Stimulated activated naive B cell treated with anti-CD40 and anti-IgM and Interleukin-4, amounts not matched to agents 10 μg/mL and 1 μg/mL and 100 μg/mL, for 72 hours (primary cell): ENCODE measurements at regions not wholly inside any gene's neighbourhood (a gene's known extent, or its start where the extent isn't known, plus 50 kb on each side); places are given as distances from the start of the nearest gene placed in this dataset.
"Not testable (repeated sequence)": the region's sequence is repeated elsewhere in the genome, so short reads cannot be mapped to it uniquely, and the experiment has no call there.

Source experiments
- ATAC-seq, 2 donors: fragments of 150-1000 bp; cut with Tn5 transposase; replicated peaks; 2 replicates each; pipeline ENCODE4 v1.10.0; 2021; ENCODE audit warnings: moderate library complexity in 1 of 2
- DNase-seq: peaks from one replicate; pipeline ENCODE4 v3.0.0; 2021
- H3K27ac Mint-ChIP-seq: one replicate; pipeline ENCODE4 v1.8.0; 2022; ENCODE audit warnings: mild to moderate bottlenecking, mixed read lengths
- H3K27me3 Mint-ChIP-seq, 2 donors: one replicate each; pipeline ENCODE4 v1.8.0; 2022; ENCODE audit warnings: mixed read lengths in 2 of 2
- H3K36me3 Mint-ChIP-seq, 2 donors: one replicate each; pipeline ENCODE4 v1.8.0; 2022; ENCODE audit warnings: mixed read lengths in 2 of 2, mild to moderate bottlenecking in 1 of 2
- H3K4me1 Mint-ChIP-seq, 2 donors: one replicate each; pipeline ENCODE4 v1.8.0; 2022; ENCODE audit warnings: mixed read lengths in 2 of 2, mild to moderate bottlenecking in 1 of 2
- H3K4me3 Mint-ChIP-seq, 2 donors: one replicate each; pipeline ENCODE4 v1.8.0; 2022; ENCODE audit warnings: mild to moderate bottlenecking in 2 of 2, mixed read lengths in 2 of 2, moderate library complexity in 1 of 2
- H3K9me3 Mint-ChIP-seq, 2 donors: one replicate each; pipeline ENCODE4 v1.8.0; 2022; ENCODE audit warnings: mixed read lengths in 2 of 2, mild to moderate bottlenecking in 1 of 2

- no peak for ATAC-seq
Measured at GRCh38 chr1:185398599-185398998, 81.6 kb upstream of the IVNS1ABP start.

GRCh38 chr1:185398022-185398421 is 81.0 kb upstream of the IVNS1ABP start:
- Mint-ChIP-seq H3K36me3 (no peaks in the 10 kb centered on the region), H3K27ac (no peak overlapping the region), H3K27me3 (peaks cover 4 to 5% of the 10 kb centered on the region in 2 donors), H3K9me3 (no peaks in the 10 kb centered on the region), H3K4me1 (peaks cover 0 to 2% of the 10 kb centered on the region in 2 donors), H3K4me3 (no peak overlapping the region)
- ATAC-seq (no peak), DNase-seq (no peak)

More at GRCh38 chr1:185398599-185398998, 81.6 kb upstream of the IVNS1ABP start:
- Mint-ChIP-seq H3K4me3 (no peak overlapping the region), H3K27me3 (peaks cover 8% of the 10 kb centered on the region in 2 donors), H3K4me1 (peaks cover 0 to 5% of the 10 kb centered on the region in 2 donors), H3K27ac (no peak overlapping the region), H3K9me3 (no peaks in the 10 kb centered on the region), H3K36me3 (no peaks in the 10 kb centered on the region)
- DNase-seq = no peak

- Mint-ChIP-seq H3K4me1 (no peaks in the 10 kb centered on the region), H3K27me3 (no peaks in the 10 kb centered on the region), H3K27ac (no peak overlapping the region), H3K4me3 (no peak overlapping the region), H3K9me3 (no peaks in the 10 kb centered on the region), H3K36me3 (no peaks in the 10 kb centered on the region)
- ATAC-seq (no peak), DNase-seq (no peak)
Measured at GRCh38 chr1:185397183-185397582, 80.1 kb upstream of the IVNS1ABP start.

- ATAC-seq = no peak
- Mint-ChIP-seq H3K27me3 (no peaks in the 10 kb centered on the region), H3K27ac (no peak overlapping the region), H3K4me1 (no peaks in the 10 kb centered on the region), H3K4me3 (no peak overlapping the region), H3K36me3 (no peaks in the 10 kb centered on the region), H3K9me3 (no peaks in the 10 kb centered on the region)
- DNase-seq = no peak
Measured at GRCh38 chr1:185396126-185396525, 79.1 kb upstream of the IVNS1ABP start.

- H3K4me3 Mint-ChIP-seq = no peak overlapping the region
- H3K9me3 Mint-ChIP-seq = no peaks in the 10 kb centered on the region
- no peaks in the 10 kb centered on the region for H3K4me1 Mint-ChIP-seq
- ATAC-seq (no peak), DNase-seq (no peak)
- no peak overlapping the region for H3K27ac Mint-ChIP-seq
- no peaks in the 10 kb centered on the region for H3K36me3 Mint-ChIP-seq
- H3K27me3 Mint-ChIP-seq = no peaks in the 10 kb centered on the region
Measured at GRCh38 chr1:185393815-185394214, 76.8 kb upstream of the IVNS1ABP start.

GRCh38 chr1:185393205-185393604 is 76.2 kb upstream of the IVNS1ABP start:
- Mint-ChIP-seq H3K27ac (no peak overlapping the region), H3K27me3 (no peaks in the 10 kb centered on the region), H3K9me3 (no peaks in the 10 kb centered on the region), H3K36me3 (no peaks in the 10 kb centered on the region), H3K4me1 (no peaks in the 10 kb centered on the region), H3K4me3 (no peak overlapping the region)
- DNase-seq (no peak), ATAC-seq (no peak)

- ATAC-seq (no peak), DNase-seq (no peak)
- no peaks in the 10 kb centered on the region for H3K4me1 Mint-ChIP-seq
- peaks cover 0 to 5% of the 10 kb centered on the region in 2 donors for H3K36me3 Mint-ChIP-seq
- H3K27me3 Mint-ChIP-seq = no peaks in the 10 kb centered on the region
- H3K4me3 Mint-ChIP-seq = no peak overlapping the region
- peaks cover 3 to 4% of the 10 kb centered on the region in 2 donors for H3K9me3 Mint-ChIP-seq
- no peak overlapping the region for H3K27ac Mint-ChIP-seq
Measured at GRCh38 chr1:185388815-185389214, 71.8 kb upstream of the IVNS1ABP start.

- Mint-ChIP-seq H3K36me3 (peaks cover 0 to 5% of the 10 kb centered on the region in 2 donors), H3K27ac (no peak overlapping the region), H3K9me3 (peaks cover 3 to 4% of the 10 kb centered on the region in 2 donors), H3K4me1 (no peaks in the 10 kb centered on the region), H3K4me3 (no peak overlapping the region), H3K27me3 (no peaks in the 10 kb centered on the region)
- no peak for DNase-seq
- ATAC-seq = no peak
Measured at GRCh38 chr1:185388346-185388745, 71.3 kb upstream of the IVNS1ABP start.

- DNase-seq (no peak), ATAC-seq (no peak)
- H3K27ac Mint-ChIP-seq = no peak overlapping the region
- H3K4me1 Mint-ChIP-seq = no peaks in the 10 kb centered on the region
- H3K4me3 Mint-ChIP-seq = no peak overlapping the region
- no peaks in the 10 kb centered on the region for H3K27me3 Mint-ChIP-seq
- H3K36me3 Mint-ChIP-seq = peaks cover 0 to 5% of the 10 kb centered on the region in 2 donors
- peaks cover 3 to 6% of the 10 kb centered on the region in 2 donors for H3K9me3 Mint-ChIP-seq
Measured at GRCh38 chr1:185385991-185386390, 68.9 kb upstream of the IVNS1ABP start.

GRCh38 chr1:185383805-185384204 is 66.8 kb upstream of the IVNS1ABP start:
- H3K4me1 Mint-ChIP-seq, H3K27me3 Mint-ChIP-seq, H3K27ac Mint-ChIP-seq, H3K4me3 Mint-ChIP-seq, H3K36me3 Mint-ChIP-seq, ATAC-seq, DNase-seq, H3K9me3 Mint-ChIP-seq: not testable (repeated sequence)

- DNase-seq (no peak), ATAC-seq (no peak)
- no peak overlapping the region for H3K4me3 Mint-ChIP-seq
- no peak overlapping the region for H3K27ac Mint-ChIP-seq
- peaks cover 3 to 6% of the 10 kb centered on the region in 2 donors for H3K4me1 Mint-ChIP-seq
- H3K9me3 Mint-ChIP-seq = no peaks in the 10 kb centered on the region
- H3K36me3 Mint-ChIP-seq = no peaks in the 10 kb centered on the region
- H3K27me3 Mint-ChIP-seq = no peaks in the 10 kb centered on the region
Measured at GRCh38 chr1:185377831-185378230, 60.8 kb upstream of the IVNS1ABP start.

- H3K27ac Mint-ChIP-seq = no peak overlapping the region
- H3K4me3 Mint-ChIP-seq = no peak overlapping the region
- ATAC-seq (no peak), DNase-seq (no peak)
- no peaks in the 10 kb centered on the region for H3K36me3 Mint-ChIP-seq
- peaks cover 3 to 6% of the 10 kb centered on the region in 2 donors for H3K4me1 Mint-ChIP-seq
- H3K9me3 Mint-ChIP-seq = no peaks in the 10 kb centered on the region
- no peaks in the 10 kb centered on the region for H3K27me3 Mint-ChIP-seq
Measured at GRCh38 chr1:185376840-185377635, 60.0 kb upstream of the IVNS1ABP start.

- no peak overlapping the region for H3K4me3 Mint-ChIP-seq
- ATAC-seq (no peak), DNase-seq (no peak)
- no peaks in the 10 kb centered on the region for H3K36me3 Mint-ChIP-seq
- H3K4me1 Mint-ChIP-seq = peaks cover 3 to 6% of the 10 kb centered on the region in 2 donors
- no peaks in the 10 kb centered on the region for H3K9me3 Mint-ChIP-seq
- no peak overlapping the region for H3K27ac Mint-ChIP-seq
- no peaks in the 10 kb centered on the region for H3K27me3 Mint-ChIP-seq
Measured at GRCh38 chr1:185376288-185376687, 59.2 kb upstream of the IVNS1ABP start.

GRCh38 chr1:185375583-185375982 is 58.5 kb upstream of the IVNS1ABP start:
- no peak overlapping the region for H3K4me3 Mint-ChIP-seq
- DNase-seq = no peak
- no peaks in the 10 kb centered on the region for H3K36me3 Mint-ChIP-seq
- H3K27ac Mint-ChIP-seq = no peak overlapping the region
- no peak for ATAC-seq
- no peaks in the 10 kb centered on the region for H3K9me3 Mint-ChIP-seq
- H3K4me1 Mint-ChIP-seq = peaks cover 3 to 6% of the 10 kb centered on the region in 2 donors
- H3K27me3 Mint-ChIP-seq = no peaks in the 10 kb centered on the region

GRCh38 chr1:185373813-185374529 is 56.9 kb upstream of the IVNS1ABP start:
- Mint-ChIP-seq H3K9me3 (no peaks in the 10 kb centered on the region), H3K36me3 (no peaks in the 10 kb centered on the region), H3K27ac (no peak overlapping the region), H3K4me3 (no peak overlapping the region), H3K27me3 (no peaks in the 10 kb centered on the region), H3K4me1 (peaks cover 3 to 6% of the 10 kb centered on the region in 2 donors)
- no peak for DNase-seq
- peak; percentile 48 to 51 for ATAC-seq
